ENCODE measurements at regions not wholly inside any gene's neighbourhood (a gene's known extent, or its start where the extent isn't known, plus 50 kb on each side); places are given as distances from the start of the nearest gene placed in this dataset.

DNA sequence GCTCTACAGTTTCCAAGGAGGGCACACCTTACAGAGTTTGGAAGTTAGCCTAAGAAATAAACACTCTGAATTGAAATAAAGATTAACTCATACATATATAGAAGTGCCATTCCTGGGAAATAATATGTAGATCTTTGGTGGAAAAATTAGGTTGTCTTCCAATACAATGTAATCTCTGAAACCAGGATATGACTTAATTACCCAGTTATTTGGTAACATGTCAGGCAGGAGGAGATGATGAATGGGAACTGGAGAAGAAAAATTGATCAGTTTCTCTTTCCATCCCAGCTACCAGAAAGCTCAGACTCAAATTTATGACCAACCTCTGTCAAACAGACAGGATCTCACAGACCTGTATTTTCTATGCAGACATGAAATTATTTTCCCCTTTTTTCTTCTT lies 215.2 kb upstream of the SNX2 start:
- TF ChIP-seq, protein P1, sequence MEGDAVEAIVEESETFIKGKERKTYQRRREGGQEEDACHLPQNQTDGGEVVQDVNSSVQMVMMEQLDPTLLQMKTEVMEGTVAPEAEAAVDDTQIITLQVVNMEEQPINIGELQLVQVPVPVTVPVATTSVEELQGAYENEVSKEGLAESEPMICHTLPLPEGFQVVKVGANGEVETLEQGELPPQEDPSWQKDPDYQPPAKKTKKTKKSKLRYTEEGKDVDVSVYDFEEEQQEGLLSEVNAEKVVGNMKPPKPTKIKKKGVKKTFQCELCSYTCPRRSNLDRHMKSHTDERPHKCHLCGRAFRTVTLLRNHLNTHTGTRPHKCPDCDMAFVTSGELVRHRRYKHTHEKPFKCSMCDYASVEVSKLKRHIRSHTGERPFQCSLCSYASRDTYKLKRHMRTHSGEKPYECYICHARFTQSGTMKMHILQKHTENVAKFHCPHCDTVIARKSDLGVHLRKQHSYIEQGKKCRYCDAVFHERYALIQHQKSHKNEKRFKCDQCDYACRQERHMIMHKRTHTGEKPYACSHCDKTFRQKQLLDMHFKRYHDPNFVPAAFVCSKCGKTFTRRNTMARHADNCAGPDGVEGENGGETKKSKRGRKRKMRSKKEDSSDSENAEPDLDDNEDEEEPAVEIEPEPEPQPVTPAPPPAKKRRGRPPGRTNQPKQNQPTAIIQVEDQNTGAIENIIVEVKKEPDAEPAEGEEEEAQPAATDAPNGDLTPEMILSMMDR (conservative IDR thresholded peaks at IDR 0.05; ENCODE audit: low read depth, low read length) = no peak
- no peak for TF ChIP-seq EZH2 (IDR thresholded peaks at IDR 0.05; ENCODE audit: borderline replicate concordance, low read depth, low read length, poor library complexity, severe bottlenecking)
